Progenitor cell of endocrine pancreas (in vitro differentiated cells): ENCODE measurements at regions not wholly inside any gene's neighbourhood (a gene's known extent, or its start where the extent isn't known, plus 50 kb on each side); places are given as distances from the start of the nearest gene placed in this dataset.

ENCODE experiments used
- DNase-seq: peaks from one replicate; pipeline ENCODE4 v3.0.0; 2021; ENCODE audit warnings: low spot score; ENCODE audit not compliant: unreplicated experiment
- H3K27ac Mint-ChIP-seq: 2 replicates; pipeline ENCODE4 v1.8.0; 2021; ENCODE audit warnings: mild to moderate bottlenecking, moderate library complexity, mixed read lengths
- H3K27me3 Mint-ChIP-seq: 2 replicates; pipeline ENCODE4 v1.8.0; 2021; ENCODE audit warnings: mixed read lengths
- H3K36me3 Mint-ChIP-seq: 2 replicates; pipeline ENCODE4 v1.8.0; 2022; ENCODE audit warnings: mixed read lengths; ENCODE audit not compliant: insufficient read depth
- H3K4me1 Mint-ChIP-seq: 2 replicates; pipeline ENCODE4 v1.8.0; 2021; ENCODE audit warnings: low read depth, mixed read lengths
- H3K4me3 Mint-ChIP-seq: 2 replicates; pipeline ENCODE4 v1.8.0; 2021; ENCODE audit warnings: low read depth, mild to moderate bottlenecking, moderate library complexity, mixed read lengths
- H3K9me3 Mint-ChIP-seq: 2 replicates; pipeline ENCODE4 v1.8.0; 2021; ENCODE audit warnings: low read depth, mixed read lengths
- CTCF ChIP-seq: fragments of 200-600 bp; sonication (generic); IDR thresholded peaks from one replicate; pipeline ENCODE4 v1.5.0; 2021; ENCODE audit warnings: antibody characterized with exemption, mild to moderate bottlenecking; ENCODE audit not compliant: unreplicated experiment

GRCh38 chrX:4825550-4825949 lies 1112.1 kb upstream of the PRKX start:
- TF ChIP-seq CTCF: no peak
- Mint-ChIP-seq H3K9me3 (peaks cover 2% of the 10 kb centered on the region), H3K36me3 (no peaks in the 10 kb centered on the region), H3K4me3 (no peak overlapping the region), H3K4me1 (peaks cover 7% of the 10 kb centered on the region), H3K27ac (no peak overlapping the region), H3K27me3 (no peaks in the 10 kb centered on the region)
- DNase-seq: no peak

- Mint-ChIP-seq H3K36me3 (peaks cover 1% of the 10 kb centered on the region), H3K27me3 (no peaks in the 10 kb centered on the region), H3K9me3 (peaks cover 20% of the 10 kb centered on the region), H3K4me1 (no peaks in the 10 kb centered on the region), H3K4me3 (no peak overlapping the region), H3K27ac (no peak overlapping the region)
- DNase-seq: no peak
- TF ChIP-seq CTCF: no peak
Observed at GRCh38 chrX:4809571-4809970, 1096.1 kb upstream of the PRKX start.

- Mint-ChIP-seq H3K4me1 (no peaks in the 10 kb centered on the region), H3K36me3 (peaks cover 1% of the 10 kb centered on the region), H3K27ac (peak overlapping the region; percentile 86), H3K9me3 (peaks cover 28% of the 10 kb centered on the region), H3K4me3 (no peak overlapping the region), H3K27me3 (no peaks in the 10 kb centered on the region)
- no peak for TF ChIP-seq CTCF
- no peak for DNase-seq
Observed at GRCh38 chrX:4805502-4805901, 1092.1 kb upstream of the PRKX start.

GRCh38 chrX:4800756-4801155 lies 1087.3 kb upstream of the PRKX start:
- Mint-ChIP-seq H3K9me3 (peaks cover 20% of the 10 kb centered on the region), H3K4me1 (no peaks in the 10 kb centered on the region), H3K27ac (no peak overlapping the region), H3K4me3 (no peak overlapping the region), H3K36me3 (no peaks in the 10 kb centered on the region), H3K27me3 (no peaks in the 10 kb centered on the region)
- no peak for DNase-seq
- TF ChIP-seq CTCF: no peak

- Mint-ChIP-seq H3K27ac (no peak overlapping the region), H3K9me3 (peaks cover 6% of the 10 kb centered on the region), H3K4me1 (peaks cover 10% of the 10 kb centered on the region), H3K27me3 (no peaks in the 10 kb centered on the region), H3K4me3 (no peak overlapping the region), H3K36me3 (no peaks in the 10 kb centered on the region)
- no peak for DNase-seq
- no peak for TF ChIP-seq CTCF
Observed at GRCh38 chrX:4787971-4788370, 1074.5 kb upstream of the PRKX start.
